ENCODE measurements at regions not wholly inside any gene's neighbourhood (a gene's known extent, or its start where the extent isn't known, plus 50 kb on each side); places are given as distances from the start of the nearest gene placed in this dataset.

DNA sequence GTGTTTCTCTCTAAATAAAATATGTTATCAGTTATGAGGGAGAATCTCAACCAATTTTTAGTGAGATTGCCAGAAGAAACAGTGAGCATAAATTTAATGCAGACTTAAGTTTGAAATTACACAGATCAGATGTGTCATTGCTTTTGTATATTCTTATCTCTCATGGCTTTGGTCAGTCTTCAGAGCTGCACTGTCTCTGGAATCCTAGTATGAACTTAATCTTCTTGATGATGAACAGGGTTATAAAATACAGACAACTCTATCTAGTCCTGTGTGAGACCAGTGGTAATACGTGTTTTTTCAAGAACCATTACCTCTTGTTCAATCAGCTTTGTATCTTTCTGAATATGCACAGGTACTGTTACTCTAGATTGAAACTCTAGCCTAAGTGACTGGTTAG is 528.0 kb downstream of the DACH1 start:
- Histone ChIP-seq H3K4me3 (ENCODE audit: low read depth in 1 of 2, low read length in 2 of 2) (no peak overlapping the region), H3K9me3 (ENCODE audit: low read length) (no peaks in the 10 kb centered on the region), H3K4me1 (ENCODE audit: insufficient read depth, low read length) (no peaks in the 10 kb centered on the region), H3K27ac (ENCODE audit: low read depth, low read length) (no peak overlapping the region), H3K27me3 (ENCODE audit: control insufficient read depth in 1 of 2, insufficient read depth in 2 of 2, low read length in 2 of 2) (no peaks in the 10 kb centered on the region), H3K9ac (ENCODE audit: low read length) (no peak overlapping the region), H3K36me3 (ENCODE audit: insufficient read depth, low read length) (no peaks in the 10 kb centered on the region)

DNA sequence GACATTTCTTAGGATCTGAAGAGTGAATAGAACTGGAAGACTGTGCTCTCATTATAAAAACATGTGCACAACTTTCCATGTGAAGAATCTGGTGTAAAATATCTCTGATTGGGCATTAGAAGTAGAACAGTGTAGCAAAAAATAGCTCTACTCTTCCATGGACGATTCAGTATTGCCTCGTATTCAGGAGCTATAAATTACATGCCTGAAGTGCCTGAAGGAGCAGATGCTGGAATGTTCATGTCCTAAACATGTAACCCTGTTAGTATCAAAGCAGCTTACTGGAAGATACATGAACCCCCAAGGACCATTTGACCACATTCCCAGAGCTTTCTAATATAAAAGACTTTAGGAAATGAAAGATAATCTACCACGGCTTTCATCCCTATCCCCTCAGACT is 528.9 kb downstream of the DACH1 start:
- H3K9ac ChIP-seq (ENCODE audit: low read length) = no peak overlapping the region
- H3K27ac ChIP-seq (ENCODE audit: low read depth, low read length) = no peak overlapping the region
- no peaks in the 10 kb centered on the region for H3K4me1 ChIP-seq (ENCODE audit: insufficient read depth, low read length)
- H3K9me3 ChIP-seq (ENCODE audit: low read length) = no peaks in the 10 kb centered on the region
- H3K36me3 ChIP-seq (ENCODE audit: insufficient read depth, low read length) = no peaks in the 10 kb centered on the region
- no peaks in the 10 kb centered on the region for H3K27me3 ChIP-seq (ENCODE audit: control insufficient read depth in 1 of 2, insufficient read depth in 2 of 2, low read length in 2 of 2)
- no peak overlapping the region for H3K4me3 ChIP-seq (ENCODE audit: low read depth in 1 of 2, low read length in 2 of 2)

DNA sequence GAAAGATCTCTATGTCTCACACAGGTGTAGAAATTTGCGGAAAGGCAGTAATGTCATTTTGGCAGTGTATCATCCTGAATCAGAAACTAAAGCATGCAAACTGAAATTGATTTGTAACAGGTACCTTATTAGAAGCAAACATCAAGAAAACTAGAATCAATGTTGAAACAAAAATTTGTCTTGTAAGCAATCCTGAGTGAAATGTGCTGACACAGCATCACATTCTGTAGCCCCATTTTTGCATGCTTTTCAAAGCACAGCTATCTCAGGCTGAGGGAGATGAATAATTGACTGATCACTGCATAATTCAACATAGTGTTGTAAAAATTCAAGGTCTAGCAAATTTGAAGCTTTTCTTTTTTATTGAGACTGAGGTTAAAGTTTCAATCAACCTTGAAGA is 539.7 kb downstream of the DACH1 start:
- H3K9ac ChIP-seq (ENCODE audit: low read length) = no peak overlapping the region

DNA sequence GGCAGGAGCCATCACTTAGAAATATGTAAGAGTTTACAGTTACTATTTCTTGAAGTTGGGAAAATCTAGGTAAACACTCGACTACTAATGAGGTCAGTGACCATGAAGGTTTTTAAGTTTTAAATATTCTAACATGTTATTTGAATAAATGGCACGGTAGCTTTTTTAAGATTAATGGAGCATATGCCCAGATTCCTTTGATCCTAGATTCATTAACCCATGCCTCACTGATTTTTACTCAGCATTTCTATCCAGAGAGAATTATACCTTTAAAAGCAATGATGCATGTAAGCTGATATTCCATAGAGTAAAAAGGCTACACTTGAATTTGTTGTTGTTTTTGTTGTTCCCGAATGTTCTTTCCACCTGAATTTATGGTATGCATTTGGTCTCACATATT is 541.4 kb downstream of the DACH1 start:
- no peaks in the 10 kb centered on the region for H3K4me1 ChIP-seq (ENCODE audit: insufficient read depth, low read length)
- no peak overlapping the region for H3K27ac ChIP-seq (ENCODE audit: low read depth, low read length)
- no peaks in the 10 kb centered on the region for H3K27me3 ChIP-seq (ENCODE audit: control insufficient read depth in 1 of 2, insufficient read depth in 2 of 2, low read length in 2 of 2)
- no peaks in the 10 kb centered on the region for H3K9me3 ChIP-seq (ENCODE audit: low read length)
- no peaks in the 10 kb centered on the region for H3K36me3 ChIP-seq (ENCODE audit: insufficient read depth, low read length)
- H3K9ac ChIP-seq (ENCODE audit: low read length) = no peak overlapping the region
- no peak overlapping the region for H3K4me3 ChIP-seq (ENCODE audit: low read depth in 1 of 2, low read length in 2 of 2)

More for the DNA sequence above, 539.7 kb downstream of the DACH1 start:
- Histone ChIP-seq H3K27me3 (ENCODE audit: control insufficient read depth in 1 of 2, insufficient read depth in 2 of 2, low read length in 2 of 2) (no peaks in the 10 kb centered on the region), H3K27ac (ENCODE audit: low read depth, low read length) (no peak overlapping the region), H3K4me3 (ENCODE audit: low read depth in 1 of 2, low read length in 2 of 2) (no peak overlapping the region), H3K36me3 (ENCODE audit: insufficient read depth, low read length) (no peaks in the 10 kb centered on the region), H3K9me3 (ENCODE audit: low read length) (no peaks in the 10 kb centered on the region), H3K4me1 (ENCODE audit: insufficient read depth, low read length) (no peaks in the 10 kb centered on the region)

DNA sequence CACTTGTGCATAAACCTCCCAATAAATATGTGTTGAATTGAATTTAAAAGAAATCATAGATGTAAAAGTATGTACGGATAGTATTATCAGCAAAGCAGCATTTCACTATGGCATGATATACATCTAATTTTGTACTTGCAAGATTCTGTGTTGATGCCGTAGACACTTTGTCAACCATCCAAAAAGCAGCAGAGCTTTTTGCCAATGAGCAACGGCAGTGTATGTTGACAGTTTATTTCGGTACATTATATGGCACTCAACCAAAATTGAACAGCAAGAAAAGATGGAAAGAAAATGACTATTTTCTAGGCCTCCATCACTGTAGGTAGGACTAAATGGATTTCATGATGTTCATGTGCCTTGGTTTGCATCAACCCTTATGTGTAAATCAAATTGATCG is 543.7 kb downstream of the DACH1 start:
- Histone ChIP-seq H3K4me1 (ENCODE audit: insufficient read depth, low read length) (no peaks in the 10 kb centered on the region), H3K9me3 (ENCODE audit: low read length) (no peaks in the 10 kb centered on the region), H3K27me3 (ENCODE audit: control insufficient read depth in 1 of 2, insufficient read depth in 2 of 2, low read length in 2 of 2) (no peaks in the 10 kb centered on the region), H3K36me3 (ENCODE audit: insufficient read depth, low read length) (no peaks in the 10 kb centered on the region), H3K9ac (ENCODE audit: low read length) (no peak overlapping the region), H3K27ac (ENCODE audit: low read depth, low read length) (no peak overlapping the region), H3K4me3 (ENCODE audit: low read depth in 1 of 2, low read length in 2 of 2) (no peak overlapping the region)

DNA sequence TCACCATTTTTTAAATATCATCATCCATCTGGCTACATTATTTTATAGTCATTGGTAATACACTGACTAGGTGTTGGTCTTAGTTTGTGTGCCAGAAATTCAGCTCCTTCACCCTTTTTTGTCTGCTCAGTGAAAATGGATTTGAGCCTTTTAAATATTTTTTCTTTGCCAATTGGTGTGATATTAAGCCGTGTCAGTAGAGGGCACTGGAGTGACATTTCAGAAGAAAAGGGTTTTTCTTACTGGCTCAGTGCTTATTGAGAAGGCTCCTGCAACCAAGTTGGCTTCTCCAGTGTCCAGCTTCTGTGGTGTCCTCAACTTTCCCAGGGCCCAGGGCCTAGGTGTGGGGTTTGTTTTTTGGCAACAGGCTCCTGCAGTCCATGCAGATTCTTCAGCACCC is 546.6 kb downstream of the DACH1 start:
- H3K9me3 ChIP-seq (ENCODE audit: low read length) = no peaks in the 10 kb centered on the region
- H3K9ac ChIP-seq (ENCODE audit: low read length) = no peak overlapping the region
- H3K27me3 ChIP-seq (ENCODE audit: control insufficient read depth in 1 of 2, insufficient read depth in 2 of 2, low read length in 2 of 2) = no peaks in the 10 kb centered on the region
- H3K4me1 ChIP-seq (ENCODE audit: insufficient read depth, low read length) = no peaks in the 10 kb centered on the region
- no peak overlapping the region for H3K27ac ChIP-seq (ENCODE audit: low read depth, low read length)
- H3K36me3 ChIP-seq (ENCODE audit: insufficient read depth, low read length) = no peaks in the 10 kb centered on the region
- no peak overlapping the region for H3K4me3 ChIP-seq (ENCODE audit: low read depth in 1 of 2, low read length in 2 of 2)

DNA sequence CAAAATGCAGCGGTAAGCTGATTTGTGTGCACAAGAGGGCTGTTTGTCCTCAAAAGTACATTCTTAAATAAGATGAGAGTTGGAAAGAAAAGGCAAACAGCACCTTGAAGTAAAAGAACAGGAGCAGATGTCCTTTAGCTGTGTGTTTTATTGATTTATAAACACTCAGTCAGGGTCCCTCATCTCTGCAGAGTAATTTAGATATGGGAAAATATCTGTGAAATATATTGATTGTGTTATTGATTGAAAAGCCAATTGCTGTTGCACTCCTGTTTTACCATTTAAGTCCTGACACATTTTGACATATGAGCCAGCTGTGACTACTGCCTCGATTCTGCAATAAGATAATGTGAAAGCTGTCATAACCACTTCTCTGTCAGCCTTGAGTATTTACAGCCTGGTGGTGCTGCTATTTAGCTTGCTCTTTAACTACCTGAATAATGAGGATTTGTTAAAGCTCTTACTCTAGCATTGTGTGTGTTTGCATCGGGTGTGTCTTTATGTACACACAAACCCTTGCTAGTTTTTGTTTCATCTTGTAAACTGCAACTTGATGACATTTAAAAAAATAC is 550.1 kb downstream of the DACH1 start:
- Histone ChIP-seq H3K4me1 (ENCODE audit: insufficient read depth, low read length) (no peaks in the 10 kb centered on the region), H3K9ac (ENCODE audit: low read length) (no peak overlapping the region), H3K27me3 (ENCODE audit: control insufficient read depth in 1 of 2, insufficient read depth in 2 of 2, low read length in 2 of 2) (no peaks in the 10 kb centered on the region), H3K9me3 (ENCODE audit: low read length) (no peaks in the 10 kb centered on the region), H3K4me3 (ENCODE audit: low read depth in 1 of 2, low read length in 2 of 2) (no peak overlapping the region), H3K27ac (ENCODE audit: low read depth, low read length) (no peak overlapping the region), H3K36me3 (ENCODE audit: insufficient read depth, low read length) (no peaks in the 10 kb centered on the region)

DNA sequence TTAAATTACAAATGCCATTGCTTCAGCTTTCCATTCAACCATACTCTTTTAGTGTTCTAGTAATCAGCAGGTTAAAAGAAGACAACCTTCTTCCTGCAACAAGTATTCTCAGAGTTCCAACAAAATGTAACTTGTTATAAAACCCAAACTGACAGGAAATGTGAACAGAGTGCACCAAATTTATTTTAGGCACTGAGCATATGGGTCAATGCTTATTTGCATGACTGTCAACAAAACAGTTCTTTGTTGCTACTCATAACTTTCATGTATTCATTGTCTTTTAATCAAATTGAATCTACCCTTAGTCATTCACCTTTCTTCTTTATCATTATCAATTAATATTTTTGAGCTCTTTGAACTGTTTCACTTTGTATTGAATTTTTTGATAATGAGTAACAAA is 554.1 kb downstream of the DACH1 start:
- Histone ChIP-seq H3K4me1 (ENCODE audit: insufficient read depth, low read length) (no peaks in the 10 kb centered on the region), H3K4me3 (ENCODE audit: low read depth in 1 of 2, low read length in 2 of 2) (no peak overlapping the region), H3K36me3 (ENCODE audit: insufficient read depth, low read length) (no peaks in the 10 kb centered on the region), H3K27me3 (ENCODE audit: control insufficient read depth in 1 of 2, insufficient read depth in 2 of 2, low read length in 2 of 2) (no peaks in the 10 kb centered on the region), H3K9ac (ENCODE audit: low read length) (no peak overlapping the region), H3K27ac (ENCODE audit: low read depth, low read length) (no peak overlapping the region), H3K9me3 (ENCODE audit: low read length) (no peaks in the 10 kb centered on the region)

DNA sequence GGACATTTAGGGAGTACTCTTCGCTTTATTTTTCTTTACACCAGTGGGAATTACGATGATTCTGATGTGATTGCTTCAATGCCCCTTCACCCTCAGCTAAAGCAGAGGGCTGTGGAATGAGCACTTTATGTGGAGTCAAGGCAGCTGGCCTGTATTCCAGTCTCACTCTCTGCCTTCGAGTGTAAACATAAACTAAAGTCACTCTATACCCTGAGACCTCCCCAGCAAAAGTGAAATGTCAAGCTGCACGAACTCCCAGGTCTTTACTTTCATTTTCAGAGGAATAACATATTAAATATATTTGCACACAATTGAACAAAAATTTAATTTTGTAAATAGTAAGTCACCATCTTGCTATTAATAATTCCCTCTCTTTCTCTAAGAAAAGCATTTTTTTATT is 557.1 kb downstream of the DACH1 start:
- H3K9me3 ChIP-seq (ENCODE audit: low read length) = no peaks in the 10 kb centered on the region
- no peaks in the 10 kb centered on the region for H3K36me3 ChIP-seq (ENCODE audit: insufficient read depth, low read length)
- H3K27me3 ChIP-seq (ENCODE audit: control insufficient read depth in 1 of 2, insufficient read depth in 2 of 2, low read length in 2 of 2) = no peaks in the 10 kb centered on the region
- no peak overlapping the region for H3K9ac ChIP-seq (ENCODE audit: low read length)
- no peak overlapping the region for H3K4me3 ChIP-seq (ENCODE audit: low read depth in 1 of 2, low read length in 2 of 2)
- no peaks in the 10 kb centered on the region for H3K4me1 ChIP-seq (ENCODE audit: insufficient read depth, low read length)
- H3K27ac ChIP-seq (ENCODE audit: low read depth, low read length) = no peak overlapping the region

DNA sequence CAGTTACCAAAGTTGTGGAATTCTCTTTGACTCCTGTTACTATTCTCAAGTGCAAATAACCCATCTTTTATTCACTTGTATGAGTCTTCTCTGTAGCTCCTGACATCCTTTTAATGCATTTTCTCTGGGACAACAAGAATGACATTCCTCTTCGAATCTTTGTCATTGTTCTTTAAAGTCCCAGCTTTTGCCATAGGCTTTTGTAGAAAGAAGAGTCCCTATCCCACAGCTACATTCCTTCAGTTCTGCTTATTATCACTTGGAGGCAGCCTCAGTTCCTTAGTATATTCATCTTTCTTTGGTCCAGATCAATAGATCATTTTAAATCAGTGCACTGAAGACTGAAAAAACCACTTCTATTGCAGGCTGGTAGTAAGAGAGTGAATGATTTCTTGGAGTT is 560.2 kb downstream of the DACH1 start:
- no peak overlapping the region for H3K4me3 ChIP-seq (ENCODE audit: low read depth in 1 of 2, low read length in 2 of 2)

DNA sequence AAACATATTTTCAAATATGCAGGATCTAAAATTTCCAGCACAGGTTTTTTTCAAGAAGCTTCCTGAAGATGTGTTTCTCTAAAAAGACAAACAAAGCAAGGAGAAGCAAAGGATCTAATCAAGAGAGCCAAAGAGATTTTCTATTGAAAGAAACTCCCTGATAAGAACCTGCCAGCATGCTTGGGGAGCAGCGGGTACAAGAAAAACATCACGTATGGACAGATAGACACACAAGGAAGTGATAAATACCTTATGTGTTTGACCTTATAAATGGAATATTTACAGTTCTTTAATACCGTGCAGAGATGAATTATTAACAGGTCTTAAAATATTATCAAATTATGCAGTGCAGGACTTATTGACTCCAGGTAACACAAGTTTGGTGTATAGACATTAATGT is 562.1 kb downstream of the DACH1 start:
- Histone ChIP-seq H3K9me3 (ENCODE audit: low read length) (no peaks in the 10 kb centered on the region), H3K4me3 (ENCODE audit: low read depth in 1 of 2, low read length in 2 of 2) (no peak overlapping the region), H3K9ac (ENCODE audit: low read length) (no peak overlapping the region), H3K4me1 (ENCODE audit: insufficient read depth, low read length) (no peaks in the 10 kb centered on the region), H3K36me3 (ENCODE audit: insufficient read depth, low read length) (no peaks in the 10 kb centered on the region), H3K27ac (ENCODE audit: low read depth, low read length) (no peak overlapping the region), H3K27me3 (ENCODE audit: control insufficient read depth in 1 of 2, insufficient read depth in 2 of 2, low read length in 2 of 2) (no peaks in the 10 kb centered on the region)

More for the DNA sequence above, 560.2 kb downstream of the DACH1 start:
- H3K36me3 ChIP-seq (ENCODE audit: insufficient read depth, low read length) = no peaks in the 10 kb centered on the region
- no peaks in the 10 kb centered on the region for H3K9me3 ChIP-seq (ENCODE audit: low read length)
- H3K4me1 ChIP-seq (ENCODE audit: insufficient read depth, low read length) = no peaks in the 10 kb centered on the region
- H3K27ac ChIP-seq (ENCODE audit: low read depth, low read length) = no peak overlapping the region
- H3K27me3 ChIP-seq (ENCODE audit: control insufficient read depth in 1 of 2, insufficient read depth in 2 of 2, low read length in 2 of 2) = no peaks in the 10 kb centered on the region
- no peak overlapping the region for H3K9ac ChIP-seq (ENCODE audit: low read length)

DNA sequence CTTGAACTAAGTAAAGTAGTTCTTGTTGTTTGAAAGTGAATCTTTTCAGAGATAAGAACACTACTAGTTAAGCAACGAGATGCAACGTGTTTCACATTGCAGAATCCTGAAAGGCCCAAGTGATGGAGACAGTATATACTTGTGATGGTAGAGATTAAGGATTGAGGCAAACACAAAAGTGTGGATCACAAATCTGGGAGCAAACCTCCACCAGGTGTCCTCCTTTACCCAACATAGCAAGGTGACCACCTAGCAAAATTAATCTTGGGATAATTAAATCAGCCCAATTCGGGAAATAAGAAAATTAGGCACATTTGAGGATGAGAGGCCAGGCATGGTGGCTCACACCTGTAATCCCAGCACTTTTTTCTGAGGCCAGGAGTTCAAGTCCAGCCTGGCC is 563.9 kb downstream of the DACH1 start:
- Histone ChIP-seq H3K9me3 (ENCODE audit: low read length) (no peaks in the 10 kb centered on the region), H3K9ac (ENCODE audit: low read length) (no peak overlapping the region), H3K27ac (ENCODE audit: low read depth, low read length) (no peak overlapping the region), H3K4me1 (ENCODE audit: insufficient read depth, low read length) (no peaks in the 10 kb centered on the region), H3K27me3 (ENCODE audit: control insufficient read depth in 1 of 2, insufficient read depth in 2 of 2, low read length in 2 of 2) (no peaks in the 10 kb centered on the region), H3K4me3 (ENCODE audit: low read depth in 1 of 2, low read length in 2 of 2) (no peak overlapping the region), H3K36me3 (ENCODE audit: insufficient read depth, low read length) (no peaks in the 10 kb centered on the region)
